Colon (tissue), 2 donors: ENCODE measurements at regions not wholly inside any gene's neighbourhood (a gene's known extent, or its start where the extent isn't known, plus 50 kb on each side); places are given as distances from the start of the nearest gene placed in this dataset.
"Not testable (repeated sequence)": the region's sequence is repeated elsewhere in the genome, so short reads cannot be mapped to it uniquely, and the experiment has no call there.

ENCODE experiments used
- FAIRE-seq: peaks from 2 replicates; lab custom pipeline; 2012; peaks lifted over from hg19 to GRCh38; lab: Jason Lieb, UNC
- donor health status: control.
- donor health status: control.

DNA sequence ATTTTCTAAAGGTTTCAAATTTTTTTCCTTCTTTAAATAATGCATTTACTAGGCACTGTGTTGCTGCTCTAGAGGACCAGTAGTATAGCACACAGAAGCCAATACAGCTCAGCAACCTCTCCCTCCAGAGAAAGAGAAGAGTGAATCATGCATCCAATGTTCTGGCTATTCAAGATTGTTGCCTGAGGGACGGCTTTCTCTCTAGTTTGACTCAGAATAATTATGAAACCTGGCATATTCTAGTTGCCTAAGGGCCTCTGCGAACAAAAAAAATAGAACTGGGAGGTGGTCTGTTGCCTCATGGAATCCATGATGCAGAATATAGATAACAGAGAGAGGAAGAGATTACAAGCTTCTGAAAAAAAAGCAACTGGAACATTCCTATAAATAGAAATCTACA, 1233.3 kb upstream of the PABPC4L start:
- FAIRE-seq: no peak

DNA sequence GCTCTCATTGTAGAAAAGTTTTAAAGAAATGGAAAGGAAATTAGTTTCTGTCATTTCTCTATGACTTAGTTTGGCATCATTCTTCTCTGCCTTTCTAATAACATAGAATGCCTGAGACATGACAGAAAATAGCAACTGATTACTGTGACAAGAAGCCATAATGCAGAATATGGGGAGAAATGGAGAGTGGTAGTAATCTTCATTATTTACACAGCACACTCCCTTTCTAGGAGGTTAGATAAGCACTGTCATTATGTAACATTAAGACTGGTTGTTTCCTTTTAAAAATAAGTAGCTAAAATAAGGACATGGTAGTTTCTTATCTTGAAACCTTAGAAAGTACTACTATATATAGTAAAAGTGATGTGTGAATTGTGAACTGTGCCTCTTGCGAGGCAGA, 1227.9 kb upstream of the PABPC4L start:
- FAIRE-seq: no peak

DNA sequence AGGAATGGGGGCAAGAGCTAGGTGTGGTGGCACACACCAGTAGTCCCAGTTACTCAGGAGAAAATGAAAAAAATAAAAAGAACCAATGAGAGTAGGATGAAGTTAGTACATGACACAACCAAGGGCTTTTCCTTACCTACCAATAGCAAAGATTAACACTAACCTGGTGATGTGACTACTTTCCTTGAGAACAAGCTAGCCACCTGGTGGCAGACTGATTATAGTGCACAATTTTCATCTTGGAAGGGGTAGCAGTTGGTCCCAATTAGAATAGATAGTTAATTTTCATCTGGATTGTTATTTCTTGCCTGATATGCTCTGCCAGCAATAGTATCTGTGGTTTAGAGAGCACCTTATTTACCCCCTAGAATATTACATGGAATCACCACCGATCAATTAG, 1216.8 kb upstream of the PABPC4L start:
- FAIRE-seq: no peak

DNA sequence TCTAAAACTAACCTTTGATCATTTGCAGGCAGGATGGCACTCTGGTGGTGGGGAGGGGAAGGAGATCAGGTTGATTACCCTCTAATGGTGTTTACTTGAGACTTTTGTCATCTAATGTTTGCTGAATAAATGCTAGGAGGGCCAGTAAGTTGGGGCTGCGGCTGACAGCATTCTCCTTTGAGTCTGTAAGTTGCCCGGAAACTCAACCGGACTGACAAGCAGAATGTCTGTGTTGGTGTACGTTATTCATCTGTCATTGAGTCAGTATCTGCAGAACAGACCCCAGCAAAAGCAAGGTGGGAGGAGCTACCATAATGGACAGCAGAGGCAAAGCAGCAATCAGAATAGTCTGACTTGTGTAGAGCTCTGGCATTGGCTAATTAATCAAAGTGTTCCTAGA, 1210.6 kb upstream of the PABPC4L start:
- no peak for FAIRE-seq

DNA sequence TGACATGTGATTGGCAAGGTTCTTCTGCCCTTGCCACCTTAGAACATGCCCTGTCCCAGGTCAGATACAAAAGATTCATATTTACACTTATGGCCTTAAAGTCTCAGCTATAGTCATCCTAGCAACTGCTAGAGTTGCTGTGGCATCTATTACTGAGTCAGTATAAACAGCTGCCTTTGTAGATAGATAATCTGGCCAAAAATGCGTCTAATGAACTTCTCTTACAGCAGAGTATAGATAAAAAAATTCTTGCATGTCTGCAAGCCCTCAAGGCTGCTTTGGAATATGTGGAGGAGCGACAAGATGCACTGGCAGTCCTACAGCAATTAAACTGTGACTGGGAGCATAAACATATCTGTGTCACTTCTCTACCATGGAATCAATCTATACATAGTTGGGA, 1209.7 kb upstream of the PABPC4L start:
- FAIRE-seq: no peak

DNA sequence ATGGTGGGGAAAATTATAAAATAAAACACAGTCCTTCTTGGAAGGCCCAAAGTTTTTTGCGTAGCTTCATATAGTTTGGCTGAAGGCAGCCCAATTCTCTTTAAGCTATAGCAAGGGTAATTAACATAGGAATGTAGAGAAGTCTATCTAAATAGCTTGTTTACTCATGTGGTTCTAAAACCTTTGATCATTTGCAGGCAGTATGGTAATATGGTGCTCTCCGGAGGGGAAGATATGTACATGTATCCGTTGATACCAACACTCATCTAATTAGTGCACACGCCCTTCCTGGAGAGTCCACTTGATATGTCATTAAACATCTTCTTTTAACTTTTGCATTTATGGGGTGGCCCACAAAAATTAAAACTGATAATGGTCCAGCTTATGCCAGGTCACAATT, 1207.7 kb upstream of the PABPC4L start:
- peak; percentile 41 for FAIRE-seq

DNA sequence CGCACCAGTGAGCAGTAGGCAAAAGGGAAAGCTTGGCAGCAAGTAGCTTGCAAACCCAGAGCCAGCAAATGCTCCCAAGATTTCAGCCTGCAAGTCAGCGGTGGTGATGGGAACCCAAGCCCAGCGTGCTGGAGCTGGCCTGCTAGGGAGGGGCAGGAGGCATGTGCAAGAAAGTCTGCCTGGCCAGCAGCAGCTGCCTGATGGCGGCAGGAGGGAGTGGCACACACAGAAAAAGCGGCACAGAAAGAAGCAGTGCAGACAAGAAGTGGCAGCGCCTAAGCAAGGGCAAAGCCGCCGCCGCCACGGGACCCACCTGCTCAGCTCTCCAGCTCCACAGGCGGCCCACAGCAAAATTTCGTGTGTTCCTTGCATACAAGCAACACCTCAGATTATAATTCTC, 1206.5 kb upstream of the PABPC4L start:
- FAIRE-seq: no peak

DNA sequence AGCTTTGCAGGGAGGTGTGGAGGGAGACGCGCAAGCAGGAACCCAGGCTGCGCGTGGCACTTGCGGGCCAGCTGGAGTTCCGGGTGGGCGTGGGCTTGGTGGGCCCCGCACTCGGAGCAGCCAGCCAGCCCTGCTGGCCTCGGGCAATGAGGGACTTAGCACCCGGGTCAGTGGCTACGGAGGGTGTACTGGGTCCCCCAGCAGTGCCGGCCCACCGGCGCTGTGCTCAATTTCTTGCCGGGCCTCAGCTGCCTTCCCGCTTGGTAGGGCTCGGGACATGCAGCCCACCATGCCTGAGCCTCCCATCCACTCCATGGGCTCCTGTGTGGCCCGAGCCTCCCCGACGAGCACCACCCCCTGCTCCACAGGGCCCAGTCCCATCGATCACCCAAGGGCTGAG, 1205.0 kb upstream of the PABPC4L start:
- FAIRE-seq: not testable (repeated sequence)

DNA sequence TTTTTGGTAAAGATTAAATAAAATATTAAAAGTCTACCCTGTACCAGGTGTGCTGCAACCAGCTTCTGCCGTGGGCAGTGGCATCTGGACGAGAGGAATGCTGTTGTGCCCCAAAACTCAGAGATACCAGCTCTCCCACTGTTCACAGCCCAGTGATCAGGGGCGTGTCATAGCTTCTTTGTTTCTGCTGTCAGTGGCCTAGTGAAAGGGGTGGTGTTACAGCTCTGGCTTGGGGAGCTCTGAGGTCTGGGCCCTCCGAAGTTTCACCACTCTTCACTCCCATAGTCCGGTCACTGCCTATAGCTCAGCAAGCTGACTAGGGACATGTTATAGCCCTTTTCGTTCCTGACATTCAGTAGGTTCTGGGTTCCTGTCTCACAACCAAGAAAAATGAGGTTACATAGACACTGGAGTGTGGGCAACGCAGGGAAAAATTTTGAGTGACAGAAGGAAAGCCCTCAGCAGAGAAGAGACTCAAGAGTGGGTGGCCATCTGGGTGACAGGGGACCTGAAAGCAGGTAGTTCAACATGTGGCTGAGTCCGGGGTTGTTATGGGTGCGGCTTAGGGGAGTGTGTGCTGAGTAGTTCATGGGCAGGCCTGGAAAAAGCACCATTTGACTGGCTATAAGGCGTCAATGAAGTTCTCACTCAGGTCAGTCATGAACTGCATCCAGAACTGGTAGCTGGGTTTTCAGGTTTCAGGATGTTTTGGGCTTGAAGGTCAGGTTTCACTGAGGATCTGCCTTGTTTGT, 1184.4 kb upstream of the PABPC4L start:
- no peak for FAIRE-seq

DNA sequence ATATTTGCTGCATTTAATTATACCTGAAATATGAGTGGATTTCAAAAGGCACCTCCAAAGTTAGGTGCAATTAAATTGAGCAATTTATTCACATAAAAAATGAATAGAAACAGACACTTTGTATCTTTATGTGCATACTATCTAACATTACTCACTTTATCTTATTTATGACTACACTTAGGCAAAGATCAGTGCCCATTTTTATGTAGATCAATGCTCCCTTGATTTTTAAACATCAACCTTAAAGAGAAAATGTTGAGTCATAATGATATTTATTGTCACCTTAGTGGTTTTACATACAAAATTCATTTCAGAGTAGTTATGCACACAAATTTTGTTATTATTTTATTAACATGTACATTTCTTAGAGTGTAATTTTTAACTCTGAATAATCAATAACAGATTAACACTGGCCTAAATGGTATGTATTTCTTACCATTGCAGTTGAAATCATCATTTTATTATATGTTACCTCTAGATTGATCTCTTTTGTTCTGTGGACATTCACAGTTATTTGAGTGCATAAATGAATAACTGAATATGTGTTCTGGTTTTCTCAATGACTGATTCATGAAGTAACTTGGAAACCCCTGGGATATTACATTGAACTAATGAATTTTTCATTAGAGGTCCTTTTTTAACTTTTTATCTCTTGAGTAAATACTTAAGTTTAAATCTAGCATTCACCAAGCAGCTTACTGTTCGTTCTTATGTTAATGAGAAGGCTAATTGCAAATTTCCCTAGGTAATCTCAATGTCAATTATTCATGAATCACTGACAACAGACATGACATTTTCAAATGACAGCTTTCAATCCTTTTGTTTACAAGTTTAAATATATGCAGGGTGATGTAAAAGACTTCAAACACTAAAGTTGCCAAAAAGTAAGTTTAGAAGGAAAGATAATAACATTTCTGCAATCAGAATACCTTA, 1182.0 kb upstream of the PABPC4L start:
- FAIRE-seq: no peak

DNA sequence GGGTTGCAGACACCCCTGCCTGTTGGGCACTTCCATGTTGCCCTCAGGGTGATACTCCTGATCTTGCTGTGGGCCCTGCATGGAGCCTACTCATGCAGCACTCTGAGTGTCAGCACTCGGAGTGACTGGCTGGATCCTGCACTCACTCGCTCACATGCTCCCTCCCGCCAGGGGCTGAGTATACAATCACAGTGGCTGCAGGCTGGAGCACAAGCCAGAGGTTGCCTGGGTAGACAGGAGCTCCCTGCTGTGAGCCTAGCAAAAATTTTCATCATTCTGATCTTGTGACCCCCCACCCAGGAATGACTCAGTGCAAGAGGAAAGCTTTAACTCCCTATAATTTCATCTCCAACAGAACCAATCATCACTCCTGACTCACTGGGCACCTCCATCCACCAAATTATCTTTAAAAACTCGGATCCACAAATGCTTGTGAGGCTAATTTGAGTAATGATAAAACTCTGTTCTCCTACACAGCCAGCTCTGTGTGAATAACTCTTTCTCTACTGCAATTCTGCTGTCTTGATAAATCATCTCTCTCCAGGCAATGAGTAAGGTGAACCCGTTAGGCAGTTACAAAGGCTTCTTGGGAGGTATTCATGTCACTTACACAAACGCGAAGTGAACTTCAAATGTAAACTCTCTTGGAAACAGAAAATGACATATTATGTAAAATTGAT, 1180.8 kb upstream of the PABPC4L start:
- no peak for FAIRE-seq

DNA sequence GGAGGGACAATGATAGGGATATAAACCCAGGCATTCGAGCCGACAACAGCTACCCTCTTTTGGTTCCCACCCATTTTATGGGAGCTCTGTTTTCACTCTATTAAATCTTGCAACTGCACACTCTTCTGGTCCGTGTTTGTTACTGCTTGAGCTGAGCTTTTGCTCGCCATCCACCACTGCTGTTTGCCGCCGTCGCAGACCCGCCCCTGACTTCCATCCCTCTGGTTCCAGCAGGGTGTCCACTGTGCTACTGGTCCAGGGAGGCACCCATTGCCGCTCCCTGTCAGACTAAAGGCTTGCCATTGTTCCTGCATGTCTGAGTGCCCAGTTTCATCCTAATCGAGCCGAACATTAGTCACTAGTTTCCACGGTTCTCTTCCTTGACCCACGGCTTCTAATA, 1170.5 kb upstream of the PABPC4L start:
- no peak for FAIRE-seq

DNA sequence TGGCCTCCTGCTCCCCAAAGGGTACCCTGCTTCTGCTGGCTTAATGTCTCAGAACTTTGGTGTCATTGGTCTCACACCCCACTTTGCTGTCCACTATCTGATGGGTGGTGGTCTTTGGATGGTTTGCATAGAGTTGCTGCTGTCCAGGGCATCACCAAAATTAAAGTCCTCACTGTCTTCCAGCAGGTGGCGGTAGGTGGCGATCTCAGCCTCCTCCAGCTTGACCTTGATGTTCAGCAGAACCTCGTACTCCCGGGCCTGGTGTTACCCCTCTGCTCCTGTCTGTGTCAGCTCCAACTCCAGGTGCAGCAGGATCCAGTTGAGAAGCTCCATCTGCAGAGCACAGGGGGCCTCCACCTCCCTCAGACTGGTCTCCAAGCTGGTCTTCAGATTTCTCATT, 1169.5 kb upstream of the PABPC4L start:
- FAIRE-seq: no peak

DNA sequence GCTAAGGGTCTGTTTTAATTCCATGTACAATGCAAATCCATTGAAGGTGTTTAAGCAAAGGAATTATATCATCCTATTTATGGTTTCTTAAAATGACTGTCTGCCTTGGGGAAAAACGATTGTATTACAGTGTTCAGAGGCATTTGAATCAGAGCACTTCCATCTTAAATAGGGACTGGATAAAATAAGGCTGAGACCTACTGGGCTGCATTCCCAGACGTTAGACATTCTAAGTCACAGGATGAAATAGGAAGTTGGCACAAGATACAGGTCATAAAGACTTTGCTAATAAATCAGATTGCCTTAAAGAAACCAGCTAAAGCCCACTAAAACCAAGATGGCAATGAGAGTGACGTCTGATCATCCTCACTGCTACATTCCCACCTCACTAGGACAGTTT, 1167.2 kb upstream of the PABPC4L start:
- FAIRE-seq: no peak

DNA sequence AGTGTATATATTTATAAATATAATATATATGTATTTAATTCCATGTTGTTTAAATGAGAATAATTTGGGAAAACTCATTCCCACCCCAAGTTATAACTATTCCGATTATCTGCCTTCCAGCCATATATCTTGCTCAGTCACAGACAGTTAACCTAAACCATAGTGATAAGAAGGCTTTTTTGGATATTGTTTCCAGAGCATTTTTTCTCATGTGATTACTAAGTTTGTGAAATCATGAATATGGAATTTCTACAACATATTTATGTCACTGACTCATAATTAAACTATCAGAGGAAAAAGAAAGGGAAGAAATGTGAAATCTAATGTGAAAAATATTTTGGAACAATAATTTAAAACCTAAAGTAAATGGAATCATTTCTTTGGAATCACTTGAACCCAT, 1163.5 kb upstream of the PABPC4L start:
- no peak for FAIRE-seq

DNA sequence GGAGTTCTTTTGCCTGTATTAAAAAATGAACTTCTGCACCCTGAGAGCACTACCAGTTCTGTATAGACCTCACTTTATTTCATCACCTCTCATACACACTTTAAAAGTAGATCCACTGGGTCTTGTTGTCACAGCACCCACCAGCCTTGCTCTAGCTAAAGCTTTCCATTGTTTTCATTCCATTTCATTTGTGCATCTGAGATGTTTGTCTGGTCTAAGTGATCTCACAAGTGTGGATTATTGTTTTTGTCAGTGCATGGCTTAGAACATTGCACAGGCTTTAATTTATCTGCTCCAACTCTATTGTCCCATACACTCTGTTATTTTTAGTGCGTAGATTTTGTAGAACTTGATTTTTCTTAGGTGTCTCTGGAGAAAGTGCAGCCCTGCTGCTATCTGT, 1157.5 kb upstream of the PABPC4L start:
- no peak for FAIRE-seq

DNA sequence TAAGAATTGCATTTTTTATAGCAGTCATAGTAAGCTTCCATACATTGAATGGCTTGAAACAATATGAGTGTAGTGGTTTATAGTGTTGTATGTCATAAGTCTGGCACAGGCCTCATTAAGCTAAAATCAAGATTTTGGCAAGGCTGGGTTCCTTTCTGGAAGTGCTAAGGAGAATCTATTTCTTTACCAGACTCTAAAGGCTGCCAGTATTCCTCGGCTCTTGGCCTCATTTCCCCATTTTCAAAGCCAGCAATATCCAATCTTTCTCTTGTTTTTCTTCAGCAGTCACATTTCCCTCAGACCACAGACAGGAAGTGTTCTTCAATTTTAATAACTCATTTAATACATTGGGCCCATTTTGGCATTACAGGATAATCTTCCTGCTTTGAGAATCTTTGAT, 1155.5 kb upstream of the PABPC4L start:
- FAIRE-seq: no peak

DNA sequence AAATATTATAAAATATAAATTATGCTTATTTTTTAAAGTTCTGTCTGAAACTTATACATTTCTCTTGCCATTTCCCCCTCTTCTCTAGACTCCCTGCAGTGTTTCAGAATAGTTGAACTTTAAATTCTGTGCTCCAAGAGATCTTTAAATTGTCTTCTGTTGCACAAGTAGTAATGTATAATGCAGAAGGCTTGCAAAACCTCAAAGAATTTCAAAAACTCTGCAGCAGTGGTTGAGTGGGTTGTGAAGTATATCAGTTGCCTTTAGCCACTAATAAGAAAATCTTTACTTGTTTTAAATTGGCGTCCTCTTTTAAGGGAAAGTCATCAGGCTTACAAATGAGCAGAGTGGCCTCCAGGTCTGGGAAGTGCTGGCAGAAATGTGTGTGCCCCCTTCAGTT, 1153.3 kb upstream of the PABPC4L start:
- no peak for FAIRE-seq

DNA sequence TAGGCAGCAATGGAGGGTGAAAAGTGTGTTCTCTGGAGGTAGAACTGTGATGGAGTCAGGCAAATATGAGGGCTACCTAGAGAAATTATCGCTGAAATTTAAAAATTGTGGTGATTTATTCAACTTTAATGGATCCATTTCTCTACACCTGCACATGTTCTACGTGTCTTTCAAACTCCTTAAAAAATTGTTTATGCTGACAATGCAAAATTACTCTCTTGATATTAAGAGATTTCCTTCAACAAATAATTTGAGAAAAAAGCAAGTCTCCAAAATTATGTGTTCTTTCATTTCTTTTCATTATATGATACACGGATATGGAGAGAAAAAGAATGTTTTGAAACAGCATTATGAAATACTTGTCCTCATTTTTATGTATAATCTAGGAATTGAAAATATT, 1151.4 kb upstream of the PABPC4L start:
- no peak for FAIRE-seq

DNA sequence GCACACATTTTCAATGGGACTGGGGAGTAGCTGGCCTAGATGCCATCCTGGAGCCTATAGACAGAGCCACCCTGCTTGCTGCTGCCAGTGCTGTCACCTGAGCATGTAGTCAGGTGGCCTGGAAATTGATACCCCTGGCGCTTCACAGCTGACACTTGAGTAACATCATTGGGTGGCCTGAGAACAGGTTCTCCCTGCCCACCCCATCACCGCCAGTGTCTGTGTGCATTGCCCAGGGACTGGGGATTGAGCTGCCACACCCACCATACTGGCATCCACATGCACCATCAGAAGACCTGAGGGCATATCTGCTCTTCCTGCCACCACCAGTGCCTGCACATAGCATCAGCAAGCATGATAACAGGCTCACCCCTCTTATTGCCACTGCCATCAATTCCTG, 1142.9 kb upstream of the PABPC4L start:
- no peak for FAIRE-seq

DNA sequence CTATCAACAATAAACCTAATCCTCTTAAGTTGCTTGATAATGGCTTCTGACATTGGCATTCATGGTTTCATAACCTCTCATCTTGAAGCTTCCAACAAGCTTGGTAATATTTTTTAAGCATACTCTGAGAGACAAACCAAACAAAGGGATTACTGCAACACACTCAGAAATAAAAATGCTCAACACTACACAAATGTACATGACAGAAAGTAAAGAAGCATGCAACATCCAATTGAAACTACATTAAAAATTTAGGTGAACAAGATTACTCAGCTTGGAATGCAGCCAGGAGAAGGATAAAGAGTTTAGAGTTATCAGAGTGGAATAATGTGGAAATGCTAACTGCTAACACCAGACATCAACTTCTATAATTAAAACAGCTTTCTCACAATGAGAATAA, 1136.6 kb upstream of the PABPC4L start:
- no peak for FAIRE-seq

DNA sequence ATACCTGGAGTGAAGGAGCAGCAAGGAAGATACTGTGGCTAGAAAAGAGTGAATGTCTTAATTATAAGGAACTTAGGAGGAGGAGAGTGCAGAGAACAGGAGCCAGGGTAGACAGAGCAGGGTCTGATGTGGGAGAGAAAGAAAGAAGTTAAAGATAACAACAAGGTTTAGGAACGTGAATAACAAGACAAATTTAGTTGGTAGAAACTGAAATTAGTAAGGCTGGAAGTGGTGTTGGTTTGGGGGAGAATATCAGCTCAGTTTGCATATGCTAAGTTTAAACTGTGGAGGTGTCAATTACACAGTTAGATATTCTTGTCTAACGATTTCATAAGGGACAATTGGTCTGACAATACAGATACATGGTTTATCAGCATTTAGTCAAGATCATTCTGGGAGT, 1123.7 kb upstream of the PABPC4L start:
- FAIRE-seq: no peak

DNA sequence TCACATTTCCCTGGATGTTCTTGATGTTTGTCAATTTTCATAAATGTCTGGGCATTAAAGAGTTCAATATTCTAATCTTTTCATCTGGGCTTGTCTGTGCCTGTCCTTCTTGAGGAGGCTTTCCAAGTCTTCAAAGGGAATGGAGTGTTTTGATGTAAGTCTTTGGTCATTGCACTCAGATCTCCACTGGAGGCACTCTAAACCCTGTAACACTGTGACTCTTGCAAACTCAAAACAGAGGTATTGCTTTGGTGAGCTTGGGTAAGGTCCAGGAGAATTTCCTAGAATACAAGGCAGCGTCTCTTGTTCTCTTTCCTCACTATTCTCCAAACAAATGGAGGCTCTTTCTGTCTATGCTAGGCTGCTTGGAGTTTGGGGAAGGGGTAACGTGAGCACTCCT, 1118.1 kb upstream of the PABPC4L start:
- no peak for FAIRE-seq
